Activated CD4-positive, alpha-beta T cell treated with anti-CD3 and anti-CD28 coated beads, Interleukin-2, amount 50 U/mL, for 4 hours (primary cell): ENCODE measurements at regions not wholly inside any gene's neighbourhood (a gene's known extent, or its start where the extent isn't known, plus 50 kb on each side); places are given as distances from the start of the nearest gene placed in this dataset.

Source experiments
- DNase-seq, 2 experiments: peaks; one replicate each; pipeline ENCODE4 v3.0.0-alpha.2; 2020

DNA sequence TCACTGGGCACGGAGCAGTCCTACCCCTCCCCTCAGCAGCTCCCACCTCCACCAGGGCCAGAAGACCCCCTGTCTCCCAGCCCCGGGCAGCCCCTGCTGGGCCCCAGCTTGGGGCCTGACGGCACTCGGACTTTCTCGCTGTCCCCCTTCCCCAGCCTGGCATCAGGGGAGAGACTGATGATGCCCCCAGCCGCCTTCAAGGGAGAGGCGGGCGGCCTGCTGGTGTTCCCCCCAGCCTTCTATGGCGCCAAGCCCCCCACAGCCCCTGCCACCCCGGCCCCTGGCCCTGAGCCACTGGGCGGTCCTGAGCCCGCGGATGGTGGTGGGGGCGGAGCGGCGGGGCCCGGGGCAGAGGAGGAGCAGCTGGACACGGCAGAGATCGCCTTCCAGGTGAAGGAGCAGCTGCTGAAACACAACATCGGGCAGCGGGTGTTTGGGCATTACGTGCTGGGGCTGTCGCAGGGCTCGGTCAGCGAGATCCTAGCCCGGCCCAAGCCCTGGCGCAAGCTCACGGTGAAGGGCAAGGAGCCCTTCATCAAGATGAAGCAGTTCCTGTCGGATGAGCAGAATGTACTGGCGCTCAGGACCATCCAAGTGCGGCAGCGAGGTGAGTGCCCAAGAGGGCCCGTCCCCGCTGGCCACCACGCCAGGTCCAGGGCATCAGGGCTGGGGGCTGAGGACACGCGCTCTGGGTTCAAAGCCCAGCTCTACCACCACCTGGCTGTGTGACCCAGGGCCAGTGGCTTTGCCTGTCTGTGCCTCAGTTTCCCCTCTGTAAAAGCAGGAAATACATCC, 58.6 kb downstream of the PHETA1 start:
- DNase-seq = no peak

- DNase-seq = no peak
These were observed 59.3 kb downstream of the PHETA1 start for GRCh38 chr12:111309584-111309983.

DNA sequence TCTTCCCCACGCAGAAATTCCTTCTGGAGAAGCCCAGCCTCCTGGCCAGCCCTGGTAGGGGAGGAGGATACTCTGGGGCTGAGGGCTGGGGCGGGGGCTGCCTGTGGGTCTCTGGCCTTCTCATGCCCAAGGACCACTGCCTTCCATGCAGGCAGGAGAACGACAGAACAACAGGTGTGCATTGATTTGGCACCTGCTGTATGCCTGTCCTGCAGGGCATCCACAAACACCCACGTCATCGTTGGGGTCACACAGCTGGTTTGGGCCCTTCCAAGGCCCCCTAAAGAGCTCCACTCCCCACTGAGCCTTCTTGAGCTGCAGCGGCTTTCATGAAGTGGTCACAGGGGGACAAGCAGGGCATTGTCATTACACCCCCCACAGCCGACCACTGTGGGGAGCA, 60.4 kb downstream of the PHETA1 start:
- DNase-seq = no peak

- DNase-seq = peak in 1 of 2 experiments; percentile 14
These were observed 64.2 kb downstream of the PHETA1 start for GRCh38 chr12:111304642-111305071.

DNA sequence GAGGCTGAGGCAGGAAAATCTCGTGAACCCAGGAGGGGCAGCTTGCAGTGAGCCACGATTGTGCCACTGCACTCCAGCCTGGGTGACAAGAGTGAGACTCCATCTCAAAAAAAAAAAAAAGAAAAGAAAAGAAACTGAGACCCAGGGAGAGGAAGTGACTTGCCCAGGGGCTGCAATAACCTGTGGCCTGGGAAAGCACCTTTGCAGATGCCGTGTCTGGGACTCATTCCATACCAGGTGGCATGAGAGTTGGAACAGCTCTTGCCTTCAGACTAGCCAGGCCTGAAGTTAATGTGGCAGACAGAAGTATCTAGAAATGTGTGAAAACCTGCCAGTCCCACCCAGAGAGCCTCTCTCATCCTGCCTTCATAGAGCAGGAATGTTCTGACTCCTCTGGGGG, 65.4 kb downstream of the PHETA1 start:
- no peak for DNase-seq

- peak; percentile 31 to 32 for DNase-seq
These were observed 70.1 kb downstream of the PHETA1 start for GRCh38 chr12:111298582-111299436.

DNA sequence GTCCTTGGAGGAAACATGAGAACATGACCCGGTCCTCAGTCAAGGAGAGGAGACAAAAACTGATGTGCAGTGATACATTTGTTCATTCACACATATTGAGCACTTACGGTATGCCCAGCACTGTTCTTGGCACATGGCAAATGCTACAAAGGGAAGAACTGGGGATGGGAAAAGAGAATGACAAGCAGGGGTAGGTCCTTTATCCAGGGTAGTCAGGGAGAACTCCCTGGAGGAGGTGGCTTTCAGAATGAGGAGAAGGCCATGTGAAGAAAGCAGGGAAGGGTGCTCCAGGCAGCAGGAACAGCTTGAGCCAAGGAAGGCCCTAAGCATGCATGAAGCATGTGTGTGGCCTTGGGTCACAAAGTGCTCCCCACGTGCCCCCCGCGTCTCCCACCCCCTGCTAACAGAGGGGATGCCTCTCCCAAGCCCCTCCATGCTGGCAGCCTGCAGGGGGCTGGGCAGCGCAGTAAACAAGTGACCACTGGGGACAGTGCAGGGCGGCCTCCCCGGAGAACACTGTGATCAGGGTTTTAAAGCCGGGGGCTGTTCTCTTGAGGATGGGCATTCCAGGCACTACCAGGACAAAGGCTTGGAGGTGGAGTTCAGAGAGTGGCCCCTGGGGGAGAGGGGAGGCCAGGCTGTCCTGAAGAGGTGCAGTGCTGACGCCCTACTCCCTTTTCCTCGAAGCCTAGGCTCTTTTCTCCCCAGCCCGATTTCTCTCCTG, 71.0 kb downstream of the PHETA1 start:
- DNase-seq = no peak

GRCh38 chr12:111296906-111297463, 71.9 kb downstream of the PHETA1 start:
- DNase-seq = no peak

GRCh38 chr12:111295176-111295575, 73.7 kb downstream of the PHETA1 start:
- DNase-seq = no peak

DNA sequence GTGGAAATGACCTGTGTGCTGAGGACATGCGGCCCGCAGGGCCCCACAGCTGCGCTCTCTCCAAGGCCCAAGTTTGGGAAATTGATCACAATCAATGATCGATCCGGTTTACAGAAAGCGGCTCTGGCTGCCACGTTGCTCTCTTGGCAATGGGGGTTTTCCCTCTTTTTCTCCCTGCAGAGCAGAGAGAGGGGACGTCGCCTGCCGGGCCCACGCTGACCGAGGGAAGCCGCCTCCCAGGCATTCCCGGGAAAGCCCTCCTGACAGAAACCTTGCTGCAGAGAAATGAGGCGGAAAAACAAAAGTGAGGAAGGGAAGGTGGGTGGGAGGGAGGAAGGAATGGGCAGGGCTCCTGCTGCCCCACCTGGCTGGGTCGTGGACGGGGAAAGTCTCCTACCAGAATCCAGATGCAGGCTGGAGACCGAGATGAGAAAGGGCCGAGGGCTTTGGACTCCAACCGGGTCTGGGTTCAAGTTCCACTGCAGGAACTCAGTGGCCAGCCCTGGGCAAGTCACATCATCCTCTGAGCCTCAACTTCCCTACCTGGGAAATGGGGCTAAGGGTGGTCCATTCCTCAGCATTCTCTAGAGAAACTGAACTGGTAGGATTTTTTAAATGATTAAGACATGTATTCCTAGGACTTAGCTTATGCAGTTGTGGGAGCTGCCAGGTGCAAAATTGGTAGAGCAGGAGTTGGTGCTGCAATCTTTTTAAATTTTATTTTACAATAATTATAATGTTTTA, 75.5 kb downstream of the PHETA1 start:
- DNase-seq = no peak

- no peak for DNase-seq
These were observed 77.5 kb downstream of the PHETA1 start for GRCh38 chr12:111291357-111291756.

GRCh38 chr12:111288771-111289170, 80.1 kb downstream of the PHETA1 start:
- DNase-seq = no peak

- DNase-seq = no peak
These were observed 81.6 kb downstream of the PHETA1 start for GRCh38 chr12:111287125-111287900.

DNA sequence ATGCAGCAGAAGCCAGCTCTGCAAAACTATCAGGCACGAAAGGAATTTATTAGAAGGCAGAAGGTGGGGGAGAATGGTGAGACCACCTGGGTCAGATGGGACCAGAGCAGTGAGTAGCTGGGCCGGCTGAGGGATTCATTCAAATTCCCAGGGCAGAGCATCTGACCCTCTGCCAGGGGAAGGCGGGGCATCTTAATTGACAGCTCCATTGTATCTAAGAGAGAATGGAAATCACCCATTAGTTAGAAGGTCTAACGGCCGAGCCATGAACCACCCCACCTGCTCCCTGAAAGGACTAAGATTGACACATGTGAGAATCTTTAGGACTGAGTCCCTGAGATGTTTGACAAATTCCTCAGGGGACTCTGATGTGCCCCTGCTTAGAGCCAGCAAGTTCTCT, 83.7 kb downstream of the PHETA1 start:
- DNase-seq = no peak

DNA sequence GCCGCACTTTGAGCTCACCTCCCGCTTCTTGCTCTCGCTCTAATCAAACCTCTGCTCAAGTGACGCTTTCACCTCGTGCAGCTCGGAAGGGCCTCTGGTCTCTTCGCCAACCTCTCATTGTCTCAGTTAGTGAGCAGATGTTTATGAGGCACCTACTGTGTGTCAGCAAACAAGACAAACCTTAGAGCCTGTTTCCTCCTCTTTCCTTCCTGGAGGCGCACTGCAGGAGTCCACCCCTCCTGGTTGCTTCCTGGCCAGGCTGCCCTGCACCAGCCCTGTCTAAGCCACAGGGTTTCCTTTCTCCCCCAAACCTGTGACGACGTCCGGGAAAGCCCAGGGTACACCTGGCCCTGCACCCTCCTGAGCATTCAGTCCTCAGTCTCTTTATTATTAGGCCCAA, 84.2 kb downstream of the PHETA1 start:
- no peak for DNase-seq

GRCh38 chr12:111283966-111284365, 84.9 kb downstream of the PHETA1 start:
- DNase-seq = no peak

DNA sequence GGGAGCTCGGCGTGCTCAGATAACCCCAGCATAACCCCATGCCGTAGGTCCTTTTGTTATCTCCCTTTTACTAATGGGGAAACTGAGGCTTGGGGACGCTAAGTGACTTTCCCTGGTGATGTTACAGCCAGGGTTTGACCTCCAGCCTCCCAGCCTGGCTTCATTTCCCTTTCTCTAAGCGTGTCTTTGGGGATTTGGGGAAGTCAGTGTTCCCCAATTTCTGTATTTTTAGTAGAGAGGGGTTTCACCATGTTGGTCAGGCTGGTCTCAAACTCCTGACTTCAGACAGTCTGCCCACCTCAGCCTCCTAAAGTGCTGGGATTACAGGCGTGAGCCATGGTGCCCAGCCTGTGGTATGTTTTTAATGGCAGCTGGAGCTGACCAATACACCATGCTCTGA, 85.4 kb downstream of the PHETA1 start:
- DNase-seq = no peak

DNA sequence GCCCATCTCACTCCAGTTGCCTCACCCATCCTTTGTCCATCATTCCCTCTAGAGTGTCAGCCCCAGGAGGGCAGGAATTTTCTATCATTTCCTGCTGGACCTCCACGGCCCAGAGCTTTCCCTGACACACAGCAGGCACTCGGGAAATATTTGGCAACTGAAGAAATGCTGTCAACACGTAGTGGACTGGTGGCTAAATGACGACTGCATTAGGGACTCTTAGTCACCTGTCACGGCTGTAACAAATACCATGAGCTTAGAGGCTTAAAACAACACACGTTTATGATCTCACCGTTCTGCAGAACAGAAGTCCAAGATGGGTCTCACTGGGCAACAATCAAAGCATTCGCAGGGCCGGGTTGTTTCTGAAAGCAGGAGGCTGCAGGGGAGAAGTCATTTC, 91.3 kb downstream of the PHETA1 start:
- no peak for DNase-seq

DNA sequence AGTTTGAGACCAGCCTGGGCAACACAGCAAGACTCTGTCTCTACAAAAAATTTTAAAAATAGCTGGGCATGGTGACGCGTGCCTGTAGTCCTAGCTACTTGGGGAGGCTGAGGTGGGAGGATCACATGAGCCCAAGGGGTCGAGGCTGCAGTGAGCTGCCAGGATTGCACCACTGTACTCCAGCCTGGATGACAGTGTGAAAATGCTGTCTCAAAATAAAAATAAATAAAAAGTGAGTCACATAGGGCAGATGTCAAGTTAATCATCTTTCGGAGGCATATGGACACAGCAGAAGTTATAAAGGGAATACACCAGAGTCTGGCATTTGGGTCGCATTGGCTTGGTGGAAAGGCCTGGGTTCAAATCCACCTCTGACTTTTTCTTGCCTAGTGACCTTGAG, 92.7 kb downstream of the PHETA1 start:
- no peak for DNase-seq

DNA sequence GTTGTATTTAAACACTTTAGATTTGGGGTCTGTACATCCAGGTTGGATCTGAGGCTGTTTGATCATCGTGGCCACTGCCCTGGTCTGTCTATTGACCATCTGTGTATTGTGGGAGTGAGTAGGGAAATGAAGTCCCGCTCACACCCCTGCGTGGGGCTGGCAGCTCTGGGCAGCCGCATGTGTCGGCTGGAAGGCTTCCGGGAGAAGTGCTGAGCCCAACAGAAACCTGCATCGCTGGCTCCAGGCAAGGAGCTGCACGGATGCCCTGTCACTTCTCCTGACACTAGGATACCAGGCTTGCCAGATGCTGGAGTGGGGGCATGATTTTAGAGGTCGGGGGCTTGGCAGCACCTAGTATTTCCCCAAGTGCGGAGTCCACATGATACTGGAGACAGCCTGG, 93.6 kb downstream of the PHETA1 start:
- DNase-seq = no peak

DNA sequence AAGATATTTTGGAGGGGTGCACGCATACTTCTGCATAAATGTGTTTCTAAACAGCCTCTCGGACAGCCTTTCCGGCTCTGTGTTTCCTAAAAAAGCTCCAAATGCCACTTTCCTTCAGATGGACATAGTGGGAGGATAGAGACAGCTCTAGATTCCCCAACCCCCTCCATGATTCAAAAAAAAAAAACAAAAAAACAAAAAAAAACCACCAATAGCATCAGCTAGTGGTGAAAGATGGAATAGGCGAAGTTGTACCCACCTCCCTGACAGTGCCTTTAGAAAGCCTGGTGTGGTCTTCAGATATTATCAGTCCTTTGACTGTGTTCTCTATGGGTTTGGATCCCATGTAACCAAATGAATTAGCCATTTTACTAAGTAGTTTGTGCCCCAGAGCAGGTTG, 94.1 kb downstream of the PHETA1 start:
- DNase-seq = no peak
